ENCODE measurements at regions not wholly inside any gene's neighbourhood (a gene's known extent, or its start where the extent isn't known, plus 50 kb on each side); places are given as distances from the start of the nearest gene placed in this dataset.

GRCh38 chr7:25953859-25954258, 198.1 kb upstream of the NFE2L3 start:
- peaks cover 8% of the 10 kb centered on the region for H3K27me3 Mint-ChIP-seq
- ChIA-PET POLR2A (no interaction called here), CTCF (no interaction called here)
- no peak overlapping the region for H3K4me3 Mint-ChIP-seq
- no peak overlapping the region for H3K27ac Mint-ChIP-seq
- no peak for TF ChIP-seq CTCF (IDR thresholded peaks at IDR 0.05)
- no peak for DNase-seq
- H3K4me1 Mint-ChIP-seq (ENCODE audit: low read depth): peaks cover 15% of the 10 kb centered on the region
- ATAC-seq: no peak
- no peaks in the 10 kb centered on the region for H3K9me3 Mint-ChIP-seq
- intact Hi-C loops (cut with micrococcal nuclease): no loop called here
- H3K36me3 Mint-ChIP-seq (ENCODE audit: low read depth): no peaks in the 10 kb centered on the region

DNA sequence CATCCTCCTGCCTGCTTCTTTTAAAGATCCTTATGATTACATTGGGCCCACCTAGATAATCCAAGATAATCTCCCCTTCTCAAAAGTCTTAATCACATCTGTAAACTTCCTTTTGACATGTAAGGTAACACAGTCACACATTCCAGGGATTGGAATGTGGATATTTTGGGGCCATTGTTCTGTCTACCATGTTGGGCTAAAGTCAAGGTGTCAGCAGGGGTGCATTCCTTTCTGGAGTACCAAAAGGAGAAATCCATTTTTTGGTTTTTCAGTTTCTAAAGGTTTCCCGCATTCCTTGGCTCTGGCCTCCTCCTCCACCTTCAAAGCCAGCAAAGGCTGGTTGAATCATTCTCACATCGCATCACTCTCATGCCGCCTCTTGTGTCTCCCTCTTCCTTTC, 197.6 kb upstream of the NFE2L3 start:
- ATAC-seq: no peak
- intact Hi-C loops (cut with micrococcal nuclease): no loop called here
- H3K27ac Mint-ChIP-seq: no peak overlapping the region
- no peaks in the 10 kb centered on the region for H3K9me3 Mint-ChIP-seq
- peaks cover 10% of the 10 kb centered on the region for H3K4me1 Mint-ChIP-seq (ENCODE audit: low read depth)
- no peak for DNase-seq
- CTCF ChIA-PET: no interaction called here
- no peak for TF ChIP-seq CTCF (IDR thresholded peaks at IDR 0.05)
- H3K36me3 Mint-ChIP-seq (ENCODE audit: low read depth): no peaks in the 10 kb centered on the region
- POLR2A ChIA-PET: no interaction called here
- no peak overlapping the region for H3K4me3 Mint-ChIP-seq
- peaks cover 6% of the 10 kb centered on the region for H3K27me3 Mint-ChIP-seq

GRCh38 chr7:25959168-25959734, 192.7 kb upstream of the NFE2L3 start:
- H3K36me3 Mint-ChIP-seq (ENCODE audit: low read depth): no peaks in the 10 kb centered on the region
- H3K27me3 Mint-ChIP-seq: peaks cover 9% of the 10 kb centered on the region
- intact Hi-C loops (cut with micrococcal nuclease): no loop called here
- H3K4me1 Mint-ChIP-seq (ENCODE audit: low read depth): no peaks in the 10 kb centered on the region
- no peak for TF ChIP-seq CTCF (IDR thresholded peaks at IDR 0.05)
- H3K9me3 Mint-ChIP-seq: peaks cover 2% of the 10 kb centered on the region
- H3K27ac Mint-ChIP-seq: no peak overlapping the region
- no peak overlapping the region for H3K4me3 Mint-ChIP-seq
- CTCF ChIA-PET: interaction anchor here (0.7 kb wide), 1 partner anchor 67 kb away, joined by 3 read pairs; no protein-coding TSS in a partner anchor
- POLR2A ChIA-PET: interaction anchor here (0.6 kb wide), 1 partner anchor 30 kb away, joined by 3 read pairs; no protein-coding TSS in a partner anchor
- ATAC-seq (no peak), DNase-seq (no peak)

DNA sequence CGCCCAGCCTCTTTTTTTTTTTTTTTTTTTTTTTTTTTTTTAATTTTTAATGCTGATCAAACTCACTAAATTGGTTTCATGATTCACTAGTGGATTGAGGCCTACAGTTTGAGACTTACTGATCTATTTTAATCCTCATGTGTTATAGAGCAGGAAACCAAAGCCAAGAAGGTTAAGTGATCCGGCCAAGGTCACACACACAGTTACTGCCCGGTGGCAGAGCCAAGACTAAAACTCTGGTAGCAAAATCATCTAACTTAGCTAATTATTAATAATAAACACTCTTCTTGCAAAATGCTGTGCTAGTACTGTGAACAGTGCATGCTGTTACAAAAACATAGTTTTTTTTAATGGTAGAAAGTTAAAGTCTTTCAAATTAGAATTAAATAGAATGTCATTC, 188.3 kb upstream of the NFE2L3 start:
- ChIA-PET POLR2A (no interaction called here), CTCF (no interaction called here)
- Mint-ChIP-seq H3K4me3 (no peak overlapping the region), H3K4me1 (ENCODE audit: low read depth) (peaks cover 16% of the 10 kb centered on the region), H3K27ac (no peak overlapping the region), H3K36me3 (ENCODE audit: low read depth) (no peaks in the 10 kb centered on the region), H3K27me3 (peaks cover 30% of the 10 kb centered on the region), H3K9me3 (peaks cover 2% of the 10 kb centered on the region)
- no peak for ATAC-seq
- DNase-seq: no peak
- TF ChIP-seq CTCF (IDR thresholded peaks at IDR 0.05): no peak
- intact Hi-C loops (cut with micrococcal nuclease): no loop called here

GRCh38 chr7:25964483-25964991, 187.5 kb upstream of the NFE2L3 start:
- Mint-ChIP-seq H3K27me3 (peaks cover 30% of the 10 kb centered on the region), H3K27ac (no peak overlapping the region), H3K4me1 (ENCODE audit: low read depth) (peaks cover 17% of the 10 kb centered on the region), H3K9me3 (peaks cover 2% of the 10 kb centered on the region), H3K36me3 (ENCODE audit: low read depth) (no peaks in the 10 kb centered on the region), H3K4me3 (no peak overlapping the region)
- no peak for DNase-seq
- ChIA-PET CTCF (interaction anchor here (1.2 kb wide), 1 partner anchor 320 kb away, joined by 3 read pairs; no protein-coding TSS in a partner anchor), POLR2A (no interaction called here)
- intact Hi-C loops (cut with micrococcal nuclease): no loop called here
- ATAC-seq: no peak
- no peak for TF ChIP-seq CTCF (IDR thresholded peaks at IDR 0.05)

All from activated CD8-positive, alpha-beta T cell treated with anti-CD3 and anti-CD28 coated beads for 36 hours (primary cell).